GM12865 (cell line): ENCODE measurements at regions not wholly inside any gene's neighbourhood (a gene's known extent, or its start where the extent isn't known, plus 50 kb on each side); places are given as distances from the start of the nearest gene placed in this dataset.

Experiments used
- DNase-seq: peaks from one replicate; pipeline ENCODE4 v3.0.0; 2010; ENCODE audit warnings: low read depth
- H3K4me3 ChIP-seq: 2 replicates; pipeline ENCODE4 v1.5.1; 2011; ENCODE audit warnings: mild to moderate bottlenecking, low read depth, low read length, control low read depth
- TF ChIP-seq, protein P1 (sequence below): IDR thresholded peaks from 2 replicates; pipeline ENCODE4 v1.5.1; 2011; ENCODE audit warnings: low read length, control low read depth, low read depth, inconsistent platforms; ENCODE audit not compliant: insufficient read depth; ENCODE audit errors: missing control alignments

DNA sequence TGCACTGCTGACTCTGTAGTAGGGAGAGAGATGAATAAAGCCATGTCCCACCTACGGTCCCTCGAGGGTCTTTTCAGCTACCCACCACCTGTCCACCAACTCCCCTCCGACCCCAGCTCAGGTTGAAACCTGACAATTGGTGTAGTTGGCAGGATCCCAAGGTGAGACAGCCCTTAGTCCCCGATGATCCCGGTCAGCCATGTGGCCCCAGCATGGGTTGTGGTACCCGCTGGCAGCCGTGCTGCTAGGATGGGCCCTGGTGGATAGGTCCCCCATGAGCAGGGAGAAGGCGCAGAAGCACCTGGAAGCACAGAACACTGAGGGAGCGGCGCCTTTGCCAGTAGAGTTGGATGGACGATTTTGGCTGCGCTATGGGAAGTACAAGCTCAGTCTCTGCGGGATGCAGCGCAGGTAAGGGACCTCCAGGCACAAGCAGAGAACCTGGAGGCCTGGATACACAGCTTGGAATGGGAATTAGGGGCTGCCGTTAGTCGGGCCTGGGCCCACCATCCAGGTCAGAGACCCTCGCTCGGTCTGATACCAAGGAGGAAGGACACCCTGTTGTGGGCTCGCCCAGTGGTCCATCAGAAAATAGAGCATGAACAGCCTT, 694.6 kb upstream of the AGA start:
- TF ChIP-seq, protein P1, sequence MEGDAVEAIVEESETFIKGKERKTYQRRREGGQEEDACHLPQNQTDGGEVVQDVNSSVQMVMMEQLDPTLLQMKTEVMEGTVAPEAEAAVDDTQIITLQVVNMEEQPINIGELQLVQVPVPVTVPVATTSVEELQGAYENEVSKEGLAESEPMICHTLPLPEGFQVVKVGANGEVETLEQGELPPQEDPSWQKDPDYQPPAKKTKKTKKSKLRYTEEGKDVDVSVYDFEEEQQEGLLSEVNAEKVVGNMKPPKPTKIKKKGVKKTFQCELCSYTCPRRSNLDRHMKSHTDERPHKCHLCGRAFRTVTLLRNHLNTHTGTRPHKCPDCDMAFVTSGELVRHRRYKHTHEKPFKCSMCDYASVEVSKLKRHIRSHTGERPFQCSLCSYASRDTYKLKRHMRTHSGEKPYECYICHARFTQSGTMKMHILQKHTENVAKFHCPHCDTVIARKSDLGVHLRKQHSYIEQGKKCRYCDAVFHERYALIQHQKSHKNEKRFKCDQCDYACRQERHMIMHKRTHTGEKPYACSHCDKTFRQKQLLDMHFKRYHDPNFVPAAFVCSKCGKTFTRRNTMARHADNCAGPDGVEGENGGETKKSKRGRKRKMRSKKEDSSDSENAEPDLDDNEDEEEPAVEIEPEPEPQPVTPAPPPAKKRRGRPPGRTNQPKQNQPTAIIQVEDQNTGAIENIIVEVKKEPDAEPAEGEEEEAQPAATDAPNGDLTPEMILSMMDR: no peak
- no peak for DNase-seq
- no peak overlapping the region for H3K4me3 ChIP-seq

DNA sequence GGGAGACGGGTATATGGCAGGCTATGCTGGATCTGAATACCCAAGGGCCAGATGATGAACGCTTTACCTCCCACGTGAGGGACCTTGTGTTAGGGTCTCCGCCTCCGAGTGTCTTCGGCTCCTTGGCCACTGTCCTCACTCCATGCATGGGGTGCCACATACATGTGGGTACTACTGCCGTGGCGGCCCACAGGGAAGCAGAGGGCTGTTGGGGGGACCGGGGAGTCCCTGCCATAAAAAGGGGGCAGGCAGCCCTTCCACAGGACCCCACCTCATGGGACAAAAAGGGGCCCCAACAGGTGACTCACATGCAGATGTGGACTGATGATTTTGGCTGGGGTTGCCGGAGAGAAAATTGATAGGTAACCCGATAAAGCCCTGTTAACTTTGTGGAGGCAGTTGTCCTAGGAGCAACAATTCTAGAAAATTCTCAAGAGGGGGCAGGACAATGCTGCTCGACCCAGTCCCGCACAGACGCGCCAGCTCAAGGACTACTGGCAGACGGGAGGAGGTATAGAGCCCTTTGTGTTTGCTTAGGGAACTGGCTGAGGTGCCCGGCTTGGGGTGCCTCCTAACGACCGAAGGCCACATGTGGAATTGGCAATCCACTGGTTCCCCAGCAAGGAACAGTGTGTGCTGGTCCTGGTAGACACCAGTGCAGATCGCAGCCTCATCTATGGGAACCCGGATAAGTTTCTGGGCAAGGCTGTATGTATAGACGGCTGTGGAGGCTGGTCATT, 695.7 kb upstream of the AGA start:
- no peak overlapping the region for H3K4me3 ChIP-seq
- TF ChIP-seq, protein P1: no peak
- DNase-seq: no peak

- TF ChIP-seq, protein P1: no peak
- DNase-seq: no peak
- H3K4me3 ChIP-seq: no peak overlapping the region
Measured at GRCh38 chr4:178138491-178138890, 696.3 kb upstream of the AGA start.

- H3K4me3 ChIP-seq: no peak overlapping the region
- no peak for DNase-seq
- TF ChIP-seq, protein P1: no peak
Measured at GRCh38 chr4:178140326-178140915, 698.2 kb upstream of the AGA start.

DNA sequence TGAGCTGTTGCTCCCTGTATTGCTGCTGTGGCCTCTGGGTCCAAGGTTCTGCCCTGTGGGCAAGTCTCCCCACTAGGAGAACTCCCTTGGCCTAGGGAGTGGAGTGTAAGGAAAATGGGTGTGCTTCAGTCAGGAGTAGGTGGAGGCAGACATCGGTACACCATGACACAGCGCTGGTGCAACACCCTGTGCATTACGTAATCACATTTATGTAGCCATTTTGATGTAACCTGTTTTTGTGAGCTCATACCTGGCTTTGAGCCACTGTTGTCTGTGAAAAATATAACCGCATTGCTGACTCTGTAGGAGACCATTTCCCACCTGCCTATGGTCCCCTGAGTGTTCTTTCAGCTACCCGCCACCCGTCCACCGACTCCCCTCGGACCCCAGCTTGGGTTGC, 700.5 kb upstream of the AGA start:
- TF ChIP-seq, protein P1: no peak
- H3K4me3 ChIP-seq: no peak overlapping the region
- DNase-seq: no peak

DNA sequence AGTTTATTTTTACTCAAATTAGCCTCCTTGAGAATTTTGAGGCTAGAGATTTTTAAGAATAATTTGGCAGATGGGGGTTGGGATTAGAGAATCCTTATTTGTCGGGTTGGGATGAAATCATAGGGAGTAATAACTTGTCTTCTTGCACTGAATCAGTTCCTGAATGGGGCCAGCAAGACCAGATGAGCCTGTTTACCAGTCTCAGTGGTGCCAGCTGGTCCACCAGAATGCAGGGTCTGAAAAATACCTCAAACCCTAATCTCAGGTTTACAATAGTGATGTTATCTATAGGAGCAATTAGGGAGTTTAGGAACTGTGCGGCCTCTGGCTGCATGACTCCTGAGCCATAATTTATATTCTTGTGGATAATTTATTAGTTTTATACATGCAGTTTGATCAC, 705.9 kb upstream of the AGA start:
- H3K4me3 ChIP-seq: no peak overlapping the region
- TF ChIP-seq, protein P1: no peak
- DNase-seq: no peak
